ENCODE measurements at regions not wholly inside any gene's neighbourhood (a gene's known extent, or its start where the extent isn't known, plus 50 kb on each side); places are given as distances from the start of the nearest gene placed in this dataset.

GRCh38 chr3:24722087-24722486 lies 227.4 kb upstream of the THRB start:
- intact Hi-C loops (cut with micrococcal nuclease), result no loop called here
- Mint-ChIP-seq H3K27me3 (ENCODE audit: insufficient read depth) (no peaks in the 10 kb centered on the region), H3K27ac (no peak overlapping the region), H3K4me1 (ENCODE audit: low read depth) (no peaks in the 10 kb centered on the region), H3K36me3 (ENCODE audit: low read depth) (no peaks in the 10 kb centered on the region), H3K4me3 (no peak overlapping the region), H3K9me3 (no peaks in the 10 kb centered on the region)
- no peak for DNase-seq (ENCODE audit: low spot score)

DNA sequence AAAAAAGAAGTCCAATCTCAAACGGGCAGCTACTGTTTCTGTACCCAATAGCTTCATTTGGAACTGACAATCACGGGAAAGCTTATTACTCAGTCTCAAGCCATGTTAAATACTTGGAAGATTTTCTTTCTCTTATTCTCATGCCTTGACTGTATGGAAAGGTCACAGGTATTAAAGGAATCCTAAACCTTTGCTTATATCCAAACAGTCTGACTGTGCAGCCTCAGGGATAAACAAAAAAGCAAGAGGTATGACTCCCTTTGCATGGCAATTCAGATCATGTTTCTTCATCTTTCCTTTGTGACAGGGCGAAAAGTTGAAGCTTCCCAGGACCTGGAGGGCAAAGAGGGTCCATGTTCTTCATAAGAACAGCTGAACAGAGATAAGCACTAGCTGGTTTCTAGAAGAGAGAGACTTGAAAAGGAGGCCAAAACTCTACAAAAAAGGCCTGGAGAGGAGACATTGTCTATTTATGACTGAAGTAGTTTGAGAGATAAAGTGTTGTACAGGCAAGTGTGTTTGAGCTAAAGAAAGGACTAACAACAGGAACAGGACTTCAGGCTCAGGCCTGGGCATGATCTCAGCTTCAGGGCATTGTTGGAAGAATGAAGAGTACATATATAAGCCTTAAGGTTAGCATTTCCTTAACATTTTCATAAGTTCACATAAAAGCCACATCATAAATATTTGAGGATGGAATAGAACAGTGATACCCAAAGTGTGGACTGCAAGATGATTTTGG lies 231.0 kb upstream of the THRB start:
- H3K9me3 Mint-ChIP-seq, result no peaks in the 10 kb centered on the region
- H3K27ac Mint-ChIP-seq, result no peak overlapping the region
- DNase-seq (ENCODE audit: low spot score), result no peak
- no peaks in the 10 kb centered on the region for H3K4me1 Mint-ChIP-seq (ENCODE audit: low read depth)
- H3K27me3 Mint-ChIP-seq (ENCODE audit: insufficient read depth), result no peaks in the 10 kb centered on the region
- H3K36me3 Mint-ChIP-seq (ENCODE audit: low read depth), result no peaks in the 10 kb centered on the region
- no peak overlapping the region for H3K4me3 Mint-ChIP-seq
- intact Hi-C loops (cut with micrococcal nuclease), result no loop called here

DNA sequence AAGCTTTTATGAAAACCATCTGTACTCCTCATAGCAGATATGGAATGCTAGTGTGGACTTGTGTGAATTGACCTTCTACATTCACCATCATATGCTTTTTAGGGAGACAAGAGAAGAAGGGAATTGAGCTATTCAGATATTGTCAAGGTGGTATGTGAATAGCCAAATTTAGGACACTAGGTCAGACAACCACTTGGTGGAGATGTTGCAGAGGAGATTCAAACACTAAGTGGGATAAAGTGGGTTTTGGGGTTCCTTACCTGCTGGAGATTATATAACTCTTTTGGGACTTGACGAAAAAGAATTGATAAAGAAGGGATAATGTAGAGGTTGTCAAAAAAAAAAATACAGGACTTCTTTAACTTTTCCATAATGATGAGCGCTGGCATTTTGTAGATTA lies 231.8 kb upstream of the THRB start:
- no peak for DNase-seq (ENCODE audit: low spot score)
- H3K36me3 Mint-ChIP-seq (ENCODE audit: low read depth), result no peaks in the 10 kb centered on the region
- intact Hi-C loops (cut with micrococcal nuclease), result no loop called here
- H3K9me3 Mint-ChIP-seq, result no peaks in the 10 kb centered on the region
- H3K4me3 Mint-ChIP-seq, result no peak overlapping the region
- H3K27ac Mint-ChIP-seq, result no peak overlapping the region
- H3K27me3 Mint-ChIP-seq (ENCODE audit: insufficient read depth), result no peaks in the 10 kb centered on the region
- H3K4me1 Mint-ChIP-seq (ENCODE audit: low read depth), result no peaks in the 10 kb centered on the region

- no peaks in the 10 kb centered on the region for H3K36me3 Mint-ChIP-seq (ENCODE audit: low read depth)
- intact Hi-C loops (cut with micrococcal nuclease), result no loop called here
- H3K4me3 Mint-ChIP-seq, result no peak overlapping the region
- no peaks in the 10 kb centered on the region for H3K27me3 Mint-ChIP-seq (ENCODE audit: insufficient read depth)
- no peaks in the 10 kb centered on the region for H3K4me1 Mint-ChIP-seq (ENCODE audit: low read depth)
- H3K9me3 Mint-ChIP-seq, result no peaks in the 10 kb centered on the region
- DNase-seq (ENCODE audit: low spot score), result no peak
- H3K27ac Mint-ChIP-seq, result no peak overlapping the region
Observed at GRCh38 chr3:24730173-24730572, 235.5 kb upstream of the THRB start.

DNA sequence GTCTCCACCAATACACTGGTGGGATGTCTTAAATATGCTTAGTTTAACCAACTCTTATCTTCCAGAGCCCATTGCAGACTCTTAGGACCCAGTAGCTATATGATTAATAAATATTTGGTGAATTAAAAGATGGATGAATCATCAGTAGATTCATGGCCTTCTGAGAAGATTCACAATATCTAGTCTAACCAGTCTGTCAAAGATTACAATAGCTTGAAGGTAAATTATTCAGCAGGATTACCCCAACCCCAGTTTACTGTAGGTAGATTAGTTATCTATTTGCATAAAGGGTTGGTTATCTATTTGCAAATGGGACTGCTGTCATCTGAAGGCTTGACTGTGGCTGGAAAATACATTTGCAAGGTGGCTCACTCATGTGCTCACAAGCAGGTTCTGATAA lies 239.4 kb upstream of the THRB start:
- Mint-ChIP-seq H3K4me1 (ENCODE audit: low read depth) (no peaks in the 10 kb centered on the region), H3K9me3 (no peaks in the 10 kb centered on the region), H3K27me3 (ENCODE audit: insufficient read depth) (no peaks in the 10 kb centered on the region), H3K36me3 (ENCODE audit: low read depth) (no peaks in the 10 kb centered on the region), H3K27ac (no peak overlapping the region), H3K4me3 (no peak overlapping the region)
- intact Hi-C loops (cut with micrococcal nuclease), result no loop called here
- DNase-seq (ENCODE audit: low spot score), result no peak

- Mint-ChIP-seq H3K27ac (no peak overlapping the region), H3K4me3 (no peak overlapping the region), H3K9me3 (no peaks in the 10 kb centered on the region), H3K27me3 (ENCODE audit: insufficient read depth) (no peaks in the 10 kb centered on the region), H3K36me3 (ENCODE audit: low read depth) (no peaks in the 10 kb centered on the region), H3K4me1 (ENCODE audit: low read depth) (no peaks in the 10 kb centered on the region)
- DNase-seq (ENCODE audit: low spot score), result no peak
- intact Hi-C loops (cut with micrococcal nuclease), result no loop called here
Observed at GRCh38 chr3:24736701-24737100, 242.1 kb upstream of the THRB start.

DNA sequence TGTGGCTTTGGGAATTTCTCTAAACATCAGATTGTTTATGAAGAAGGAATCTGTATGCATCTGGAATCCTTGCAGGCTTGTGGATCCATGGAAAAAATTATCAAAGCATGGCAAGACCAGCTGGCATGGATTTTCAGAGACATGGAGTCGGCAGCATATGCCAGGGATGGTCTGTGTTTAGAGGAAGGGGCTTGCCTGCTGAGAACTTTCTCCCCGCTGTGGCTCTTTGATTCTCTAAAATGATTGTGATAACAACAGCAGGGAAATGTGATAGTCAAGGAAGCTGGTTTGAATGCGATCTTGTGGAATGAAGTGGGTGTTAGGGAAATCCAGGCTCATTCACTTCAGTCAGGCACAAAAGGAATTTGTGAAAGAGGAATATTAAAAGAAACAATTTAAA lies 245.7 kb upstream of the THRB start:
- Mint-ChIP-seq H3K27ac (no peak overlapping the region), H3K27me3 (ENCODE audit: insufficient read depth) (no peaks in the 10 kb centered on the region), H3K9me3 (no peaks in the 10 kb centered on the region), H3K4me3 (no peak overlapping the region), H3K36me3 (ENCODE audit: low read depth) (no peaks in the 10 kb centered on the region), H3K4me1 (ENCODE audit: low read depth) (no peaks in the 10 kb centered on the region)
- no peak for DNase-seq (ENCODE audit: low spot score)
- intact Hi-C loops (cut with micrococcal nuclease), result no loop called here

GRCh38 chr3:24741506-24741905 lies 246.9 kb upstream of the THRB start:
- DNase-seq (ENCODE audit: low spot score), result no peak

GRCh38 chr3:24748520-24748919 lies 253.9 kb upstream of the THRB start:
- Mint-ChIP-seq H3K36me3 (ENCODE audit: low read depth) (no peaks in the 10 kb centered on the region), H3K27ac (no peak overlapping the region), H3K27me3 (ENCODE audit: insufficient read depth) (no peaks in the 10 kb centered on the region), H3K4me3 (no peak overlapping the region), H3K9me3 (no peaks in the 10 kb centered on the region), H3K4me1 (ENCODE audit: low read depth) (no peaks in the 10 kb centered on the region)
- DNase-seq (ENCODE audit: low spot score), result no peak
- intact Hi-C loops (cut with micrococcal nuclease), result no loop called here

More at GRCh38 chr3:24741506-24741905, 246.9 kb upstream of the THRB start:
- H3K4me1 Mint-ChIP-seq (ENCODE audit: low read depth), result no peaks in the 10 kb centered on the region
- no peak overlapping the region for H3K4me3 Mint-ChIP-seq
- H3K27ac Mint-ChIP-seq, result no peak overlapping the region
- H3K27me3 Mint-ChIP-seq (ENCODE audit: insufficient read depth), result no peaks in the 10 kb centered on the region
- H3K9me3 Mint-ChIP-seq, result no peaks in the 10 kb centered on the region
- H3K36me3 Mint-ChIP-seq (ENCODE audit: low read depth), result no peaks in the 10 kb centered on the region
- intact Hi-C loops (cut with micrococcal nuclease), result no loop called here

DNA sequence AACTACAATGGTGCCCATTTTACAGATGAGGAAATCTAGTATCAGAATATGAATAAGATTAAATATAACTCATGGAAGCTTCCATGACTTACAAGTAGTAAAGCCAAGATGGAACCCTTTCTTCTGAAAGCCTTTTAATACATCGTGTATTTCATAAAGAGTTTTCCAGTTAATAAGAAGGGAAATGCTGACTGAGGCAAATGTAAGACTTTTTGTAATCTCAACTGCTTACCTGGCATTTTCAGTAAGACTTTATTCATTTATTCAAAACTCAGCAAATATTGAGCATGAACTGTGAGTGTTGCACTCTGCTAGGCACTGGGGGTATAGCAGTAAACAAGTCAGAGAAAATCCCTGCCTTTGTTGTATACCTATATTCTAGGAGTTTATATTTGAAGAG lies 256.4 kb upstream of the THRB start:
- H3K27me3 Mint-ChIP-seq (ENCODE audit: insufficient read depth), result no peaks in the 10 kb centered on the region
- intact Hi-C loops (cut with micrococcal nuclease), result no loop called here

DNA sequence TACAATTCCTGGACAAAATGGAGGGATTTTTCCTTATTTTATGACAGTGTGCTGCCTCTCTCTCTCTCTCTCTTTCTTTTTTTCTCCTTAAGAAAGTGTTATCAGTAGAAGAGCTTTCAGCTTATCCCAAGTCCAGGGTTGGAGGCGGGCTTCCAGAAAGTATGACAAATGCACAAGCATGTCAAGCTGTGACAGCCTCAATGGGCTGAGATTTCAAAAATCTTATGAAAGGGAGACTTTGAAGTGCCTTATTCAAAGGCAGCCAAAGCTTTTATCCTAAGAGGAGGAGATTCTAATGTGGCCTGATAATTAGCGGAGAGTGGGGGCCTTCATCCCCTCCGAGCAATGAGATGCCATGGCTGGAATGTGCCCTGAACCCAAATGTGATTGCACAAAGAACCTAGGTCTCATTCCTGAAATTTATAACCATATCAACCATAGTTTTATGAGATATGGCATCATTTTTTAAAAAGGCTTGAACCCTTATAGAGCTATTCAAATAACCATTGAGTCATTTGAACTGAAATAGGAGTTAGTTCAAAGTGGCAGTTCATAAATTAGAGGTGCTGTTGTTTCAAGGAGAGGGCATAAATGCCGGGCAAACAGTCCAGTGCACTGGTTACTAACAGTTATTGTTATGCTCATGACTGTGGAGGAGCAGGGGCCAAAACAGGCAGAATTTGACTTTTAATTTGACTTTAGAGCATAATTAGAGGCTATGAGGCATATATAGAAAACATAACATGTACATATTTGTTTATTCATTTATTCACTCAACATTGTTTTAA lies 261.6 kb upstream of the THRB start:
- Mint-ChIP-seq H3K4me3 (no peak overlapping the region), H3K4me1 (ENCODE audit: low read depth) (no peaks in the 10 kb centered on the region), H3K27me3 (ENCODE audit: insufficient read depth) (no peaks in the 10 kb centered on the region), H3K27ac (no peak overlapping the region), H3K9me3 (no peaks in the 10 kb centered on the region), H3K36me3 (ENCODE audit: low read depth) (no peaks in the 10 kb centered on the region)
- no peak for DNase-seq (ENCODE audit: low spot score)
- intact Hi-C loops (cut with micrococcal nuclease), result no loop called here

More for the DNA sequence above, 256.4 kb upstream of the THRB start:
- Mint-ChIP-seq H3K27ac (no peak overlapping the region), H3K4me3 (no peak overlapping the region), H3K36me3 (ENCODE audit: low read depth) (no peaks in the 10 kb centered on the region), H3K9me3 (no peaks in the 10 kb centered on the region), H3K4me1 (ENCODE audit: low read depth) (no peaks in the 10 kb centered on the region)
- DNase-seq (ENCODE audit: low spot score), result no peak

GRCh38 chr3:24763393-24763792 lies 268.7 kb upstream of the THRB start:
- no peaks in the 10 kb centered on the region for H3K36me3 Mint-ChIP-seq (ENCODE audit: low read depth)
- H3K9me3 Mint-ChIP-seq, result no peaks in the 10 kb centered on the region
- no peak for DNase-seq (ENCODE audit: low spot score)
- H3K27me3 Mint-ChIP-seq (ENCODE audit: insufficient read depth), result no peaks in the 10 kb centered on the region
- H3K4me1 Mint-ChIP-seq (ENCODE audit: low read depth), result no peaks in the 10 kb centered on the region
- H3K4me3 Mint-ChIP-seq, result no peak overlapping the region
- intact Hi-C loops (cut with micrococcal nuclease), result no loop called here
- no peak overlapping the region for H3K27ac Mint-ChIP-seq

- DNase-seq (ENCODE audit: low spot score), result no peak
- intact Hi-C loops (cut with micrococcal nuclease), result no loop called here
- Mint-ChIP-seq H3K27ac (no peak overlapping the region), H3K36me3 (ENCODE audit: low read depth) (no peaks in the 10 kb centered on the region), H3K27me3 (ENCODE audit: insufficient read depth) (no peaks in the 10 kb centered on the region), H3K4me1 (ENCODE audit: low read depth) (no peaks in the 10 kb centered on the region), H3K4me3 (no peak overlapping the region), H3K9me3 (no peaks in the 10 kb centered on the region)
Observed at GRCh38 chr3:24764236-24764915, 269.7 kb upstream of the THRB start.

Data from activated T-helper 1 cell treated with anti-CD3 and anti-CD28 coated beads, Interleukin-12 subunit alpha, Interleukin-12 subunit beta, Interleukin-2, Interleukin-4 antibody, amounts not matched to agents 30 ng/mL and 10 ng/mL and 1 ng/mL, durations not matched to agents 14 hours and 24 hours and 36 hours (primary cell).